ENCODE measurements at regions not wholly inside any gene's neighbourhood (a gene's known extent, or its start where the extent isn't known, plus 50 kb on each side); places are given as distances from the start of the nearest gene placed in this dataset.
"Not testable (repeated sequence)": the region's sequence is repeated elsewhere in the genome, so short reads cannot be mapped to it uniquely, and the experiment has no call there.

GRCh38 chr5:50564079-50564478 is 102.4 kb upstream of the PARP8 start:
- Mint-ChIP-seq H3K27me3 (no peaks in the 10 kb centered on the region), H3K9me3 (peaks cover 11% of the 10 kb centered on the region), H3K27ac (ENCODE audit: low read depth) (peak overlapping the region; percentile 69), H3K4me1 (peaks cover 43% of the 10 kb centered on the region), H3K36me3 (ENCODE audit: insufficient read depth) (no peaks in the 10 kb centered on the region), H3K4me3 (peak overlapping the region; percentile 11)
- ATAC-seq (replicated peaks; ENCODE audit: extremely low read depth, poor library complexity, severe bottlenecking) (peak; percentile 96), DNase-seq (ENCODE audit: low spot score in 2 of 2) (peak in 1 of 2 donors; percentile 44)

DNA sequence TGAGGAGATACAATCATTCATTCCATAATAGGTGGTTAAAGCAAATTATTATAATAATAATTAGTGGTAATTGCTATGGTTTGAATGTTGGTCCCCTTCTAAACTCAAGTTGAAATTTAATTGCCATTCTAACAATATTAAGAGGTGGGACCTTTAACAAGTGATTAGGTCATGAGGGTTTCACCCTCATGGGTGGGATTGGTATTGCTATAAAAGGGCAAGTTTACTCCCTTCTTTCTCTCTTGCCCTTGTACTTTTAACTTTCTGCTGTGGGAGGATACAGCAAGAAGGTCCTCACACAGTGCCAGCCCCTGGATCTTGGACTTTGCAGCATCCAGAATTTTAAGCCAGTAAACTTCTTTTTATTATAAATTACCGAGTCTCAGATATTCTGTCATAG is 101.9 kb upstream of the PARP8 start:
- Mint-ChIP-seq H3K4me1 (peaks cover 48% of the 10 kb centered on the region), H3K9me3 (peaks cover 11% of the 10 kb centered on the region), H3K4me3 (peak overlapping the region; percentile 11), H3K27me3 (no peaks in the 10 kb centered on the region), H3K36me3 (ENCODE audit: insufficient read depth) (no peaks in the 10 kb centered on the region), H3K27ac (ENCODE audit: low read depth) (peak overlapping the region; percentile 69)
- DNase-seq (ENCODE audit: low spot score in 2 of 2) (no peak), ATAC-seq (replicated peaks; ENCODE audit: extremely low read depth, poor library complexity, severe bottlenecking) (no peak)

DNA sequence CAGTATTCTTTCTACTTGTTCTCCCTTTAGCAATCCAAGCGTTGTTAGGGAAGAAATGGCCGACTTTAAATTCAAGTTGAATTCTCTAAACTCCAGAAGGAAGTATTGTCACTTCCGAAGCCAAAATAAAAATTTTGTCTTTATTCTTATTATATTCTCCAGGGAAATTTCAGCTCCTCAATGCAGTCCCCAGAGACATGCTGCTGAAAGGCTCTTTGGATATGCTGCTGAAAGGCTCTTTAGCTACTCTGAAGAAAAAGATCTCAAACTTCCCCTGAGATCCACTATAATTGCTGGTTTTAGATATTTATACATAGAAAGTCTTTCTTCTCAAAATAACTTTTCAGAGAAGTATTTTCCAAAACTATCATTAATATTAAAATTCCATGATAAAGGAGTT is 92.3 kb upstream of the PARP8 start:
- H3K27ac Mint-ChIP-seq (ENCODE audit: low read depth) = peak overlapping the region; percentile 69

GRCh38 chr5:50575740-50576139 is 90.7 kb upstream of the PARP8 start:
- Mint-ChIP-seq H3K9me3 (no peaks in the 10 kb centered on the region), H3K4me3 (peak overlapping the region; percentile 53)

More for the DNA sequence above, 92.3 kb upstream of the PARP8 start:
- no peak for DNase-seq (ENCODE audit: low spot score in 2 of 2)
- ATAC-seq (replicated peaks; ENCODE audit: extremely low read depth, poor library complexity, severe bottlenecking) = no peak
- Mint-ChIP-seq H3K4me1 (peaks cover 32% of the 10 kb centered on the region), H3K27me3 (no peaks in the 10 kb centered on the region), H3K4me3 (no peak overlapping the region), H3K9me3 (no peaks in the 10 kb centered on the region), H3K36me3 (ENCODE audit: insufficient read depth) (no peaks in the 10 kb centered on the region)

DNA sequence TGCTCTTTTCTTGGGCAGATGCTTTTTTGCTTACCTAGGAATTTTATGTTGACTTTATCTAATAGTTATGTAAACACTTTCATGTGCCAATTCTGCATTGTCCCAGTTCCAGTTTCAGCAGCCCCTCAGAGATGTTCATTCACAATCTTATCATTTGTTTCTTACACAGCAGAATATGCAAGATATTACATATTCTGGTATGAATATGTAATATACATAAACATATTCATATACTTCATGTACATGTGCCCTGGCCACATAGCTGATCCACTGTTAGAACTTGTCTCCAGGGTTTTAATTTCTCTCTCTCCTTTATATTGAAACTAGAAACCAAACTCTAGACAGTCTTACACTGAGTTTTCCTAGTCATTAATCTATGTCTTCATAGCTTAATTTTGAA is 90.2 kb upstream of the PARP8 start:
- DNase-seq (ENCODE audit: low spot score in 2 of 2) (no peak), ATAC-seq (replicated peaks; ENCODE audit: extremely low read depth, poor library complexity, severe bottlenecking) (peak; percentile 24)
- Mint-ChIP-seq H3K9me3 (no peaks in the 10 kb centered on the region), H3K27ac (ENCODE audit: low read depth) (peak overlapping the region; percentile 86), H3K4me1 (peaks cover 32% of the 10 kb centered on the region), H3K4me3 (peak overlapping the region; percentile 53), H3K36me3 (ENCODE audit: insufficient read depth) (no peaks in the 10 kb centered on the region), H3K27me3 (no peaks in the 10 kb centered on the region)

More at GRCh38 chr5:50575740-50576139, 90.7 kb upstream of the PARP8 start:
- Mint-ChIP-seq H3K4me1 (peaks cover 31% of the 10 kb centered on the region), H3K36me3 (ENCODE audit: insufficient read depth) (no peaks in the 10 kb centered on the region), H3K27me3 (no peaks in the 10 kb centered on the region), H3K27ac (ENCODE audit: low read depth) (peak overlapping the region; percentile 86)
- ATAC-seq (replicated peaks; ENCODE audit: extremely low read depth, poor library complexity, severe bottlenecking) = peak; percentile 89
- no peak for DNase-seq (ENCODE audit: low spot score in 2 of 2)

DNA sequence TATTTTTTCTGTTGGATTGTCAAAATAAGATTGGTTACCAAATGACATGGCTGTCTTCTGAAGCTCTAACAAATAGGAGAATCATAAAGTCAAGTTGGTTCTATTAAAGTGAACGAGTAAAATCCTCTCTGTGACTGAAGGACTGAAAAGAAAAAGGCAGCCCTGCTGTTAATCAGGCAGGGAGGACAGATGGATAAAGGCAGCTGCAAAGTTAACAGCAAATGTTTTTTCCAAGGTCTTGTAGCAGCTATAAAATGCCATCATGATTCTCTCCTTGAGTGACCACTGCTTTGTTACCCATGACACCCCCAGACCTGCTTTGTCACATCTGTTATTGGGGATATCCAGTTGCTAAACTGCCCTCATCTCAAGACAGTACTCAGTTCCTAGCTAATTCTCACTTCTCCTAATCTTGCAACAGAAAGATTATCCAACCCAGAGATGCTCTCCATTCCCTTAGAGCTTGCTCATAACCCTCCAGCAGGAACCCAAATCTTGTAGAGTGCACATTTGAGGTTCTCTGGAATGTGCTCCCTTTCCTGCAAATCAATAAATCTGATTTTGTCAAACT is 89.7 kb upstream of the PARP8 start:
- H3K4me1 Mint-ChIP-seq = peaks cover 37% of the 10 kb centered on the region
- DNase-seq (ENCODE audit: low spot score in 2 of 2) (no peak), ATAC-seq (replicated peaks; ENCODE audit: extremely low read depth, poor library complexity, severe bottlenecking) (no peak)
- no peaks in the 10 kb centered on the region for H3K27me3 Mint-ChIP-seq
- H3K4me3 Mint-ChIP-seq = peak overlapping the region; percentile 53
- peak overlapping the region; percentile 86 for H3K27ac Mint-ChIP-seq (ENCODE audit: low read depth)
- no peaks in the 10 kb centered on the region for H3K9me3 Mint-ChIP-seq
- no peaks in the 10 kb centered on the region for H3K36me3 Mint-ChIP-seq (ENCODE audit: insufficient read depth)

GRCh38 chr5:50580506-50580905 is 85.9 kb upstream of the PARP8 start:
- H3K27me3 Mint-ChIP-seq = no peaks in the 10 kb centered on the region
- DNase-seq (ENCODE audit: low spot score in 2 of 2) = no peak
- ATAC-seq (replicated peaks; ENCODE audit: extremely low read depth, poor library complexity, severe bottlenecking) = no peak
- no peaks in the 10 kb centered on the region for H3K9me3 Mint-ChIP-seq
- peaks cover 53% of the 10 kb centered on the region for H3K4me1 Mint-ChIP-seq
- no peak overlapping the region for H3K4me3 Mint-ChIP-seq
- H3K36me3 Mint-ChIP-seq (ENCODE audit: insufficient read depth) = peaks cover 1% of the 10 kb centered on the region
- H3K27ac Mint-ChIP-seq (ENCODE audit: low read depth) = no peak overlapping the region

DNA sequence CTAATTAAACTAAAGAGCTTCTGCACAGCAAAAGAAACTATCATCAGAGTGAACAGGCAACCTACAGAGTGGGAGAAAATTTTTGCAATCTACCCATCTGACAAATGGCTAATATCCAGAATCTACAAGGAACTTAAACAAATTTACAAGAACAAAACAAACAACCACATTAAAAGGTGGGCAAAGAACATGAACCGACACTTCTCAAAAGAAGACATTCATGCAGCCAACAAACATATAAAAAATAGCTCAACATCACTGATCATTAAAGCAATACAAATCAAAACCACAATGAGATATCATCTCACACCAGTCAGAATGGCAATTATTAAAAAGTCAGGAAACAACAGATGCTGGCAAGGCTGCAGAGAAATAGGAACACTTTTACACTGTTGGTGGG is 84.6 kb upstream of the PARP8 start:
- peaks cover 40% of the 10 kb centered on the region for H3K4me1 Mint-ChIP-seq
- H3K27ac Mint-ChIP-seq (ENCODE audit: low read depth); DNase-seq (ENCODE audit: low spot score in 2 of 2); H3K4me3 Mint-ChIP-seq; H3K9me3 Mint-ChIP-seq; H3K27me3 Mint-ChIP-seq; ATAC-seq (replicated peaks; ENCODE audit: extremely low read depth, poor library complexity, severe bottlenecking); H3K36me3 Mint-ChIP-seq (ENCODE audit: insufficient read depth): not testable (repeated sequence)

- Mint-ChIP-seq H3K27me3 (no peaks in the 10 kb centered on the region), H3K4me1 (peaks cover 37% of the 10 kb centered on the region), H3K36me3 (ENCODE audit: insufficient read depth) (peaks cover 1% of the 10 kb centered on the region), H3K9me3 (no peaks in the 10 kb centered on the region), H3K27ac (ENCODE audit: low read depth) (no peak overlapping the region), H3K4me3 (no peak overlapping the region)
- no peak for ATAC-seq (replicated peaks; ENCODE audit: extremely low read depth, poor library complexity, severe bottlenecking)
- DNase-seq (ENCODE audit: low spot score in 2 of 2) = no peak
These were observed 83.7 kb upstream of the PARP8 start for GRCh38 chr5:50582699-50583098.

GRCh38 chr5:50583621-50584020 is 82.8 kb upstream of the PARP8 start:
- peaks cover 31% of the 10 kb centered on the region for H3K4me1 Mint-ChIP-seq
- no peak overlapping the region for H3K27ac Mint-ChIP-seq (ENCODE audit: low read depth)
- DNase-seq (ENCODE audit: low spot score in 2 of 2) (no peak), ATAC-seq (replicated peaks; ENCODE audit: extremely low read depth, poor library complexity, severe bottlenecking) (no peak)
- no peaks in the 10 kb centered on the region for H3K9me3 Mint-ChIP-seq
- H3K36me3 Mint-ChIP-seq (ENCODE audit: insufficient read depth) = peaks cover 1% of the 10 kb centered on the region
- H3K4me3 Mint-ChIP-seq = no peak overlapping the region
- no peaks in the 10 kb centered on the region for H3K27me3 Mint-ChIP-seq

- H3K4me3 Mint-ChIP-seq; H3K27ac Mint-ChIP-seq (ENCODE audit: low read depth); DNase-seq (ENCODE audit: low spot score in 2 of 2); H3K9me3 Mint-ChIP-seq; H3K36me3 Mint-ChIP-seq (ENCODE audit: insufficient read depth); ATAC-seq (replicated peaks; ENCODE audit: extremely low read depth, poor library complexity, severe bottlenecking); H3K27me3 Mint-ChIP-seq: not testable (repeated sequence)
- peaks cover 57% of the 10 kb centered on the region for H3K4me1 Mint-ChIP-seq
These were observed 78.0 kb upstream of the PARP8 start for GRCh38 chr5:50588471-50588870.

- Mint-ChIP-seq H3K4me3 (peak overlapping the region; percentile 59), H3K27ac (ENCODE audit: low read depth) (peak overlapping the region; percentile 80), H3K4me1 (peaks cover 59% of the 10 kb centered on the region)
- not testable (repeated sequence) for H3K9me3 Mint-ChIP-seq; H3K27me3 Mint-ChIP-seq; DNase-seq (ENCODE audit: low spot score in 2 of 2); ATAC-seq (replicated peaks; ENCODE audit: extremely low read depth, poor library complexity, severe bottlenecking); H3K36me3 Mint-ChIP-seq (ENCODE audit: insufficient read depth)
These were observed 75.8 kb upstream of the PARP8 start for GRCh38 chr5:50590444-50591189.

DNA sequence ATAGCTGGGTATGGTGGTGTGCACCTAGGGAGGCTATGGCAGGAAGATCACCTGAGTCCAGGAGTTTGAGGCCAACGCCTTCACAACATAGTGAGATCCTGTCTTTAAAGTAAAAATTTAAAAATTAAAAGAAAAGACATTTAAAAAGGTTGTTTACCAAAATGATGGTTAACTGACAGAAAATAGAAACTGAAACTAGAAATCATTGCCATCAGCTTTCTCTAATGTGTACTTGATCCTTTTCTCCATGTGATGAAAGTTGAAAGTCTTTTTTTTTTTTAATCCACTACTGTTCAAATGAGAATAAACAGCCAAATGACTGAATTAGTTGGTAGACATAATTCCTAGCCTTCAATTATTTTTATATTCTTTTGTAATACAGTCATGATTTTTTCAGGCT is 75.1 kb upstream of the PARP8 start:
- not testable (repeated sequence) for H3K4me3 Mint-ChIP-seq; H3K36me3 Mint-ChIP-seq (ENCODE audit: insufficient read depth); ATAC-seq (replicated peaks; ENCODE audit: extremely low read depth, poor library complexity, severe bottlenecking); DNase-seq (ENCODE audit: low spot score in 2 of 2); H3K27me3 Mint-ChIP-seq; H3K9me3 Mint-ChIP-seq
- Mint-ChIP-seq H3K27ac (ENCODE audit: low read depth) (peak overlapping the region; percentile 80), H3K4me1 (peaks cover 61% of the 10 kb centered on the region)

All from central memory CD8-positive, alpha-beta T cell (primary cell).